ENCODE measurements at regions not wholly inside any gene's neighbourhood (a gene's known extent, or its start where the extent isn't known, plus 50 kb on each side); places are given as distances from the start of the nearest gene placed in this dataset.

- H2AFZ ChIP-seq (replicated peaks): no peak overlapping the region
- TF ChIP-seq EZH2 (IDR thresholded peaks at IDR 0.05) (no peak), CTCF (IDR thresholded peaks at IDR 0.05) (no peak)
- no peaks in the 10 kb centered on the region for H4K20me1 ChIP-seq (ENCODE audit: low read depth)
- H3K79me2 ChIP-seq (ENCODE audit: low read depth): no peaks in the 10 kb centered on the region
- no peak overlapping the region for H3K27ac ChIP-seq
- no peaks in the 10 kb centered on the region for H3K4me1 Mint-ChIP-seq
- no peak overlapping the region for H3K4me2 ChIP-seq
- no peak overlapping the region for H3K4me3 Mint-ChIP-seq
- no peak overlapping the region for H3K27ac Mint-ChIP-seq
- H3K4me3 ChIP-seq: no peak overlapping the region
- no peak for DNase-seq (ENCODE audit: low spot score)
- no peaks in the 10 kb centered on the region for H3K36me3 Mint-ChIP-seq
- H3K36me3 ChIP-seq: no peaks in the 10 kb centered on the region
- no peaks in the 10 kb centered on the region for H3K4me1 ChIP-seq
- no peaks in the 10 kb centered on the region for H3K27me3 Mint-ChIP-seq (ENCODE audit: insufficient read depth, low read depth)
- H3K27me3 ChIP-seq: no peaks in the 10 kb centered on the region
- no peaks in the 10 kb centered on the region for H3K9me3 ChIP-seq (ENCODE audit: low read depth)
- no peak overlapping the region for H3K9ac ChIP-seq
- no peaks in the 10 kb centered on the region for H3F3A ChIP-seq (ENCODE audit: low read depth)
- H3K9me3 Mint-ChIP-seq: peaks cover 3% of the 10 kb centered on the region
These were observed 80.1 kb upstream of the PDC start for GRCh38 chr1:186541003-186541402.

DNA sequence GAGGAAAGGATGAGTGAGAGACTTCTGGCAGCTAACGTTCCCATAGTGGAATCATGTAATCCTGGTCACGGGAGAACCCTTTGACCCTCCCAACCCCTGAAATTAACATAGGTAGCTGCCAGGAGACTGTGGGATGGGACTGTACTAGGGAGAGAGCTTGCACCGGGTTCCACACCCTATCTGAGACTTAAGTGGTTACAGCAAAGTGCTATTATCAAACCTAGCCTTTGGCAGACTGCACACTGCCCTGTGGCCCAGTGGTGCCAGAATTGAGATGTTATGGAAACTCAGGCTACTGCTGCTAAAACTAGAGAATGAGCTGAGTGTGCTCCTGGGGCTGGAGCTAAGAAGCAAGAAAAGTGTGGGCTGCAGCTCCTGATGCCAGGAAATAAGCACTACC is 79.6 kb upstream of the PDC start:
- Mint-ChIP-seq H3K4me1 (no peaks in the 10 kb centered on the region), H3K27ac (no peak overlapping the region)

DNA sequence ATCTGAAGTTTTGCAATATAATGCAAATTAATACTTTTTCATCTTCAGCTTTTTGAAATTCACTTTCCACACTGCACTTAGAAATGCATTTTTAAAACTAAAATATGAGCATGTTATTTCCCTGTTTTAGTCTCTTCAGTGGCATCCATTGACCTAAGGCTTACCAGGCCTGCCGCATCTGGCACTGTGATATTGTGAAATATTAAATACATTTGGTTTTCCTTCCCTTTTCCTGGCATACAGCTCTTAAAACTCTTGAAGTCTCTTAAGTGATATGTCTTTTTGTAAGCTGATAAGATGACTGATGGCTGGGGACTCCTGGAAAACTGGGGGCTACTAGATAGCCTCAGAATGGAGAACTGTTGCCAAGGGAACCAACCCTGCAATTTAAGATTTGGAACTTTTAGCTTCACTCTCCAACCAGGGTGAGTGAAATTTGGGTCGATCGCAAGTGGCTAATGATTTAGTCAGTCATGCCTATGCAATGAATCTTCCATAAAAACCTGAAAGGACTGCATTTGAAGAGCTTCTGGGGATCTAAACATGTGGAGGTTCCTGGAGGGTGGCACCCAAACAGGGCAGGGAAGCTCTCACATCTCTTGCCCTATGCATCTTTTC is 75.5 kb upstream of the PDC start:
- H2AFZ ChIP-seq (replicated peaks): no peak overlapping the region
- no peaks in the 10 kb centered on the region for H3K36me3 ChIP-seq
- Mint-ChIP-seq H3K4me1 (no peaks in the 10 kb centered on the region), H3K36me3 (no peaks in the 10 kb centered on the region), H3K27ac (no peak overlapping the region), H3K27me3 (ENCODE audit: insufficient read depth, low read depth) (no peaks in the 10 kb centered on the region), H3K9me3 (no peaks in the 10 kb centered on the region), H3K4me3 (no peak overlapping the region)
- no peak overlapping the region for H3K4me2 ChIP-seq
- DNase-seq (ENCODE audit: low spot score): no peak
- H3K4me1 ChIP-seq: no peaks in the 10 kb centered on the region
- TF ChIP-seq CTCF (IDR thresholded peaks at IDR 0.05): no peak
- TF ChIP-seq EZH2 (IDR thresholded peaks at IDR 0.05): no peak
- TF ChIP-seq EZH2phosphoT487 (IDR thresholded peaks at IDR 0.05): no peak
- H3K9me3 ChIP-seq (ENCODE audit: low read depth): no peaks in the 10 kb centered on the region
- H3K79me2 ChIP-seq (ENCODE audit: low read depth): no peaks in the 10 kb centered on the region
- H3K9ac ChIP-seq: no peak overlapping the region
- H3K27me3 ChIP-seq: no peaks in the 10 kb centered on the region
- H4K20me1 ChIP-seq (ENCODE audit: low read depth): no peaks in the 10 kb centered on the region
- no peak overlapping the region for H3K4me3 ChIP-seq
- H3K27ac ChIP-seq: no peak overlapping the region
- no peaks in the 10 kb centered on the region for H3F3A ChIP-seq (ENCODE audit: low read depth)

More for the DNA sequence above, 79.6 kb upstream of the PDC start:
- H3K36me3 Mint-ChIP-seq: no peaks in the 10 kb centered on the region
- no peaks in the 10 kb centered on the region for H3K36me3 ChIP-seq
- no peaks in the 10 kb centered on the region for H3K4me1 ChIP-seq
- no peak overlapping the region for H3K4me2 ChIP-seq
- H3K27me3 ChIP-seq: no peaks in the 10 kb centered on the region
- H3F3A ChIP-seq (ENCODE audit: low read depth): no peaks in the 10 kb centered on the region
- no peaks in the 10 kb centered on the region for H3K27me3 Mint-ChIP-seq (ENCODE audit: insufficient read depth, low read depth)
- H3K9me3 ChIP-seq (ENCODE audit: low read depth): no peaks in the 10 kb centered on the region
- no peak overlapping the region for H3K4me3 ChIP-seq
- H3K27ac ChIP-seq: no peak overlapping the region
- no peak overlapping the region for H3K4me3 Mint-ChIP-seq
- peaks cover 3% of the 10 kb centered on the region for H3K9me3 Mint-ChIP-seq
- TF ChIP-seq EZH2phosphoT487 (IDR thresholded peaks at IDR 0.05): no peak
- no peak for TF ChIP-seq EZH2 (IDR thresholded peaks at IDR 0.05)
- no peak for TF ChIP-seq CTCF (IDR thresholded peaks at IDR 0.05)
- H3K79me2 ChIP-seq (ENCODE audit: low read depth): no peaks in the 10 kb centered on the region
- no peaks in the 10 kb centered on the region for H4K20me1 ChIP-seq (ENCODE audit: low read depth)
- H2AFZ ChIP-seq (replicated peaks): no peak overlapping the region
- DNase-seq (ENCODE audit: low spot score): no peak
- H3K9ac ChIP-seq: no peak overlapping the region

Data from neural progenitor cell (in vitro differentiated cells).